NCI-H446 (cell line): ENCODE measurements at regions not wholly inside any gene's neighbourhood (a gene's known extent, or its start where the extent isn't known, plus 50 kb on each side); places are given as distances from the start of the nearest gene placed in this dataset.

Experiments used
- DNase-seq, 2 experiments: peaks; one replicate each; lab custom pipeline; 2025; lab: John Stamatoyannopoulos, UW

DNA sequence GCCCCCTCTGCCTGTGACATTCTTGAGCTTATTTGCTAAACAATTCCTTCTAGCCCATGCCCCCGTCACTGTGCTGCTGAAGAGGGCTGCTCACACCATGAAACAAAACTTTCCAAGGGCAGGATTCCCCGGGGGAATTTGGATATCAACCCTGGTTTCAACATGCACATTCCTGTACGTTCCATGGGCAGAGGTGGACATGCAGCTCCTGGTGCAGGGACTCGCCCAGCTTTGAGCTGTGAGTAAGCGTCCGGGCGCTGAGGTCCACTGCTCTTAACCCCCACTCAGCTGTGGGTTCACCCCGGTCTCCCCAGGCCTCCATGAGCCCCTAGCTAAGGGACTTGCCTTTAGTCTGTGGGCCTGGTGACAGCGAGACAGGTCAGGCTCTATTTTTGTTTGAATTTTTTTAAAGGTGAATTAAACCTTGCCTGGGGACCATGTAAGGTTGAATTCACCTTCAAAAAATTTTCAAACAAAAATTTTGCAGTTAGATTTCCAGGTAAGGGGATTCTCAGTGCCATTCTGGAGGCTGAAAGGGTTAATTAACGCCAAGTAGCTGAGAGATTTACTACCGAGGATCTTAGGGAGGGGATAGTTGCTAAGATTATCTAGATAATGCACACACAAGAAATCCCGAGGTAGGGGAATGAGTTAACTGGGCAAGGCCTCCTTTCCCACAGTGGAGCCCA is 70.3 kb upstream of the SLC22A23 start:
- no peak for DNase-seq

DNA sequence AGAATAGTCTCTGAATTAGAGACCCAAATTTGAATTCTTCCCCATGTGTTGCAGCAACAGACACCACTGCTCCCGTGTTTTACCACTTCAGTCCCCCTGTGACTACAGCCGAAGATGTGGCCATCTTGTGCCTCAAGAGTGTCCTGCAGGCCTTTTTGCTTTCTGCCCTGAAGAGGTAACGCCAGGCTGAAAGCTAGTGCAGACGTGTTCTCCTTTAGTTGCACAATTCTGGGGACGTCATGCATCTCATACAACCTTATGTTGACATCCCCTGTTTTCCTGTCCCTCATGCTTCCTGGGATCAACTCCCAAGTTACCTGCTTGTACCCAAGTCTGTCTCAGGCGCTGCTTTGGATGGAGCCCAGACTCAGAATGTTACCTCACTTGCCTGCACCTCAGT is 69.1 kb upstream of the SLC22A23 start:
- DNase-seq, result no peak

DNA sequence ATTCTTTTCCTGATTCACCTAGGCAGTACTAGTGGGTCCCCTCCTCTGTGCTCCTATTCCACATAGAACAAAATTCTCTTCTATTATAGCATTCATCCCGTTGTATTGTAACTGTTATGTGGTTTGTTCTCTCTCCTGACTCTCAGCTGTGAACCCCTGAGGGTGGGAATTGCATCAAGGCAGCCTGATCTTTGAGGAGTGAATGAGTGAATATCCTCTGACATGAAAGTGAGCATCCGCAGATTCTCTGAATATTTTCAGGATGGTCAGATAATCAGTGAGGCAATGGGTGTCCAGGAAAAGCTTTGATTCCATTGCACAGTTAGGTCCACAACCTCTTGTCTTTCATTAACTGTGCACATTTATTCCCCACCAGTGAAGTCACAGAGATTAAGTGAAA is 67.6 kb upstream of the SLC22A23 start:
- DNase-seq, result no peak

DNA sequence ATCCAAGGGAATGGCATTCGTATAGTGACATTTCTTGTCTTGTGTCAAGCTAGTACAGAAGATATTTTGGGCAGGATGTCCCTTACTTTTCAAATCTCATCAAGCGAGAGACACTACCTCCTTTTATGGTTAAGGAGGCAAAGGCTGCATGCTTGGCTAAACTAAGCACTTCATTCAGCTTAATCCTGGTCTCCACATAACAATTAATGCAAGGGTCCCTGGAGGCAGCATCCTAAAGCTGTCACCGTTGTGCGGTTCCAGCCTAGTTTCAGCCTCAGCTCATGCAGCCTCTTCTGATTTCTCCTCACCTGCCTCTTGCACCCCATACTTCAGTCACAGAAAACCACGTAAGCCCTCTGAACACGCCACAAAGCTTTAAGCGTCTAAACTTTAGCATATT is 67.1 kb upstream of the SLC22A23 start:
- DNase-seq, result no peak

DNA sequence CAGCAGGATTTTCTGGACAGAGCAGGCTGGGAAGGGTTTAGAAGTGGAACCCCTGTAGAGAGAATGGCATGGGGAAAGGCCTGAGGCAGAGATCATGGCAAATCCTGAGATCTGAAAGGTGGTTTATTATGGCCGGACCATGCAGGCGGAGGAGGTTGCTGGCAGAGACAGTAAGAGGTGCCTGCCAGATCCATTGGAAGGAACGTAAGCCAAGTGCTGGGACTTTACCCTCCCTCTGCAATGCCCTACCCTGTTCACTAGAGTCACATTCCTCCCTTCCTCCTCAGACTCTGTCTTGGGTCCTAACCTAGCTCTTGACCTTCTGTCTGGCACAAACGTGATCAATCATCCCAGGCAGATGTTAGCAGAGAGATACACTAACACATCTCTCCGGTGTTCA is 66.4 kb upstream of the SLC22A23 start:
- DNase-seq, result peak in 1 of 2 experiments; percentile 12

DNA sequence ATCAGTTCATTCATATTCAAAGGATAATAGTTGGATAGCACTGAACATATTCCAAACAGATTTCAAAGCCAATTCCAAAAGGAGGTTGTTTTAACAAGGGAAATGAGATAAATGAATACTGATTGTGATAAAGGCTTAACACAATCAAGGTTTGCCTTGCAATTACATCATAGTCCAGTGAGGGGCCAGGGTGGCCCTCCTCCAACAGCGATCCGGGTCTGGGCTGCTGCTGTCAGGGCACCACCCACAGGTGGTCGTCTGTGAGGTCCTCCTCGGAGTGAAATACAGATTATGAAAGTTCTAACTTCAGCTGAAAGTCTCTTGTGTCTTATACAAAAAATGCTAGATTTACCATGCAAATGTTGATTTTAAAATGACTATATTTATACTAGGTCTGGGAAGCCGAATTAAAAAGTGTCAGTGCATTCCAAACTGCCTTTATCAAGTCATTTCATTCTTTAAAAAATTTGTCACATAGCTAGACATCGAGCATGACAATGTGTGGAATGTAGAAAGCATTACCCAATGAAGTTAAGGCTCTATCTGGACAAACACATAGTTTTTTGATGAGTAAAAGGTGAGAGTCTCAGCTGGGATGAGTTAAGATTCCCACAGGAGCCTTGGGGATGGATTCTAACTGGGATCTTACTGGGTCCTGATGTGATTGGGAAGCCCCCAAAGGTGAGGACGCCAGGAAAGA is 65.9 kb upstream of the SLC22A23 start:
- DNase-seq, result no peak

DNA sequence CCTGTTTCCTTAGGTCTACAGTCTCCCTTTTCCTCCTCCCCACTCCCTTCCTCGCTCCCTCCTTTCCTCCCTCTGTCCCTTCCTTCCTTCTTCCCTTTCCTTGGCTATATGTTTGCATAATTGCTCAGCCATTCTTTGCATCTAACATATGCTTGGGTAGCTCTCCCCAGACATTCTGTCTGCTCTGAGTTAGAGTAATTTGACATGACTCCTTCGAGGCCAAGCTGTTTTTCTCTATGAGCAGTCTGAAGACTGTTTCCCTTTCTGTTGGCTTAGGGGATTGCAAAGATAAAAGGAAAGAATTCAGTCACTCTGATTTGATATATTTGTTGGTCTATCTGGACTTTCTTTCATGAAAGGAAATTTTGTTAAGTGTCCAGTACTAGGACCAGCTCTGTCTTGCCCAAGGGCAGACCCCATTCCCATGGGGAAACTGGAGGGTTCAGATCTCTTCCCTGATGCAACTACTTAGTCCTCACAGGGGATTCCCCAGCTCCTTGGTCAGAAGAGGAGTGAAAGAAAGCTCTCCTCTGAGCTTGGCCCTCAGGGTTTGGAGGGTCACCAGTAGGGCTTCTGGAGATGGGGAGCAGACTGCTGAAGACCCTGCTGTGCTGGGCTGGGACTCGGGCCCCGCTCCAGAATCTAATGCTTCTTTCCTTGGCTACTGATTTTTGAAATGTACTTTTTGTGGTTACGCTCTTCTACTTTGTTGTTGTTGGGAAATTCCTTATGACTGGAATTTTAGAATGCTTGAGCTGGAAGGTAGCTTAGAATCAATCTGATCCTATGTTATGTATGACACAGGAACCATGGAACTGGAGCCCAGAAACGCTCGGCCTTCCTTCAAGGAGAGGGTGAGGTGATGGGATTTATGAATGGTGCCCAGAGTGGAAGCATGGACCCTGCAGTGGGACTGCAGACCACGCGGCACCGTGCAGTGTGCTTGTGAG is 63.7 kb upstream of the SLC22A23 start:
- DNase-seq, result no peak

DNA sequence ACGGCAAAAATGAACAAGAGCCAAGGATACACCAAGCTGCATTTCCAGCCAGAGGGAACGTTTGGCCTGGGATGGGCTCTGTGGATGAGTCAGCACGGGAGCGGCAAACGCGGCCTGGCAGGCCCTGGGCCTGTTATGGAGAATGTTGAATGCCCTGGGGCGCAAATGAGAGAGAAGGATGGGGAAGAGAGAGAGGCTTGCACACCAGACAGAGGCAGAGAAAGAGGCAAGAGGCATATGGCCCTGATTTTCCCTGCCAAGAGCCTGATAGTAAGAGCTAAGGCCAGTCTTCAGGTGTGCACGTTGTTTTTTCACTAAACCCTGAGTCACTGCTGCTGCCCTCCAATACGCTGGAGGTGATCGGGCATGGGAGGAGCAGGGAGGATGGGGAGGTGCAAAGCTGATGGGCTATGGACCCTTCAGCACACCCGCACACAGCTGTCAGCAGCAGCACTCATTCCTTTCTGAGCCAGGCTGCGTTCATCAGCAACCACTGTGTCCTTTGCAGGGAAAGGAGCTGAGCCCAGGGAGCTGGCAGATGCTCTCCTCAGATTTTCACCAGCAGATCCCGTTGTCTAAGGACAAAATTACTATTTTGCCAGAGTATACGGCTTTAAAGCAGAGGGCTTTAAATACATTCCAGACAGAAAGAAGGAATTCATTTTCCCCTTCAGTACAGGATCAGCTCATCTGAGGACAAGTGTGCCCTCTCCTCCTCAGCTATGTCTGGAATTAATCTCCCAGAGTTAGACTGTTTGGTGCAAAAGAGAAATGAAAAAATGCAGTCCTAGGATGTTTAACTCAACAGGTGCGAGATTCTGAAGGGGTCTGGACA is 61.7 kb upstream of the SLC22A23 start:
- DNase-seq, result peak; percentile 32 to 75

DNA sequence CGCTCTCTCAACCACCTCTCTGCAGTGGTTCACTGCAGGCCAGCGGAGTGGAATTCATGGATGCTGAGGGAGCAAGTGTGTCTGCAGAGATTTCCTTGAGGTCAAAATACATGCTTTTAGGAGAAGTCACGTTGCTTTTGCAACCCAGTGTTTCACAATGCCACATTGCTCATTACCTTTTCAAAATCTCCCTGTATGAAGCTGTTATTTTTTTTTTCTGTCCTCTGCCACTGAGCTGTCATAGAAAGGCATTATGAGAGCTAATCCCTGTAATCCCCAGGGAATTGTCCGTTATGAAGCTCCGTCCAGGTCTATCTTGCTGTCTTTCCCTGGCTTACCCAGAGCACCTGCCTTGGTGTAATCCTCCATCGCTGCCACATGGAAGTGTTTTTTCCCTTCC is 60.5 kb upstream of the SLC22A23 start:
- DNase-seq, result no peak

DNA sequence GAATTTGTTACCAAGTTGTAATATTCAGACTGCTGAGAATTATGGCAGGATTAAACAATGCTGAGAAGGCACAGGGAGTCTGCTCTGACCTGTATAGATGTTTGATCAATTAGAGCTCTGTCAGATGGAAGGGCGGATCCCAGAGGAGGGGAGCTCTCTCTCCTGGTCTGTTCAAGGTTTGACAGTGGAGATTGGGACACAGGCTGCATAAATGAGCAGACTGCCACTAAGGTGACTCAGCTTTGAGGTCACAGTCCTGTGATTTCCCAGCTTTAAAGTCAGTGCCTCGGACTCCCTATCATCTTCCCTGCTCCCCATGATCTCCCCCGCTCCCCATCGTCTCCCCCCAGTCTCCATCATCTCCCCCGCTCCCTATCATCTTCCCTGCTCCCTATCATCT is 59.2 kb upstream of the SLC22A23 start:
- no peak for DNase-seq

DNA sequence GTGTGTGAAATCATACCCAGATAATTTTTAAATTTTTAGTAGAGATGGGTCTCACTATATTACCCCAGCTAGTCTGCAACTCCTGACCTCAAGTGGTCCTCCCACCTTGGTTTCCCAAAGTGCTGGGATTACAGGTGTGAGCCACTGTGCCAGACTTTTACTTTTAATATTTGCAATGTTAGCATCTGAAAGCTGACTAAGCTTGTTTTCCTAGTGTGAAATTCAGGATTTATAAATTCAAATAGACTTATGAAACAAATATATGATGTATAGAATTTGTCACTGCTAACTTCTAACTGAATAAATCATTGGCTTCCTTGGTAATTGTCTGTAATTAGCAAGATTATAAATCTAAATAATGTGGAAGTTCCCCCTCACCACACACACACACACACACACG is 58.8 kb upstream of the SLC22A23 start:
- DNase-seq, result no peak

DNA sequence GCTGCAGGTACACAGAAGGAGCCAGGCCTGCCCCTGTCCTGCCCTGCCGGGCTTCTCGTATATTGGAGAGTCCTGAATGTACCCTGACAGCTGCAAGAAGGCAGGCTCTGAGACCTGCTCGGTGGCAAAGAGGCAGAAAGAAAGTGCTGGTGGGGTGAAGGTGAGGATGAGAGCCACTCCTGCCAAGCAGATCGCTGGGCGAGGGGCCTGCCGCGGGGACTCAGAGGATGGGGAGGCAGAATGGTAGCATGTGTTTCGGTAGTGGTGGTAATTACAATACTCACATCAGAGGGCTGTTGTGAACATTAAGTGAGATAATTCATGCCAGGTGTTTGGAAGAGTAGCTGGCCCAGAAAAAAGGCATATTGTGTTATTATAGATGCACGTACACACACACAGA is 56.6 kb upstream of the SLC22A23 start:
- no peak for DNase-seq

DNA sequence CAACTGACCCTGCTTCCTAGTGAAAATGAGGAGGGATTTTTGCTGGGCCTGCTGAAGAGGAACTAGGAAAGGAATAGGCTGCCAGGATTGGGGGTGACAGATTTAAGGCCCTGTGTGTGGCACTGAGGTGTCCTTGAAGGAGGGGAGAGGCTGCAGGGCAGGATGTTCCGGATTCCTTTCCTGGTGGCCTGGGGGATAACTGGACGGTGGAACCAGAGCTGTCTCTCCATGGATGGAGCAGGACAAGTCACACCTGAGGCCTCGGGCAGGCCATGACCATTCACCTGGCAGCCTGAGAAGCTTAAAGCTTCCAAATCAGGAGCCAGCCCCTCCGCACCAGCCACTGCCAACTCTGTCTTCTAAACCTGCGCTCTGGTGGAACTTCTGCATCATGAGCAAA is 56.0 kb upstream of the SLC22A23 start:
- no peak for DNase-seq

DNA sequence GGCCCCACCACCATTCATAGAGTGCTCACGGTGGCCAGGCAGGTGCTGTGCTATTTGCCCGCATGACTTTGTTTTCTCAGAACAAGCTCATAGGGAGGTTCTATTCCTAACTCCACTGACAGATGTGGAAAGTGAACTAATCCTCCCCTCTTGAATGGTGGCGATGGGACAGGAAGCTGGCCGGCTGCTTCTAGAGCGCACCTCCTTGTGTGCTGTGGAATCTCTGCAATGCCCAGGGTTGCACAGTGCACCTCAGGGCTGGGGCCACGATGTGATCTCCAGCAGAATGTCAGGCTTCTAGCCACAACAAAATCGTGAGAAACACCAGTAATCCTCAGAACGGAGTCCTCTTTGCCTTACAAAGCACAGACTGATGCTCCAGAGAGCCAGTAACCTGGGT is 53.8 kb upstream of the SLC22A23 start:
- DNase-seq, result no peak

DNA sequence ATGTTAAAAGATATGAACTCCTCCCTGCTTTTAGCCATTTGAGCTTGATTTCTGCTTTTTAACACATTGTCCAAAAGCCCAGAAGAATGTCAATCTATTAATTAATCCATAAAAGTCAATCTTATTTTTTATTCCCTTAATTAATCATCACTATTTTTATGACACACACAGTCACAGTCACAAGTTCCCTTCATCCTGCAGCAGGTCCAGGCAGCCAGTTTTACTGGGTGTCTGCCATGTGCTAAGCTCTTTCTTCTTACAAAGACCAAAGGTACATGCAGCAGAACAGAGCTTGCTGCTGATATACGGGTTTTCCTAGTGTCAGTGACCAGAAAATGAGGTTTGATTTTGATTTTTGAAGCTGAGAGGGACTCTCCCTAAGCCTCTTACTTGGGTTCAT is 53.3 kb upstream of the SLC22A23 start:
- DNase-seq, result no peak

DNA sequence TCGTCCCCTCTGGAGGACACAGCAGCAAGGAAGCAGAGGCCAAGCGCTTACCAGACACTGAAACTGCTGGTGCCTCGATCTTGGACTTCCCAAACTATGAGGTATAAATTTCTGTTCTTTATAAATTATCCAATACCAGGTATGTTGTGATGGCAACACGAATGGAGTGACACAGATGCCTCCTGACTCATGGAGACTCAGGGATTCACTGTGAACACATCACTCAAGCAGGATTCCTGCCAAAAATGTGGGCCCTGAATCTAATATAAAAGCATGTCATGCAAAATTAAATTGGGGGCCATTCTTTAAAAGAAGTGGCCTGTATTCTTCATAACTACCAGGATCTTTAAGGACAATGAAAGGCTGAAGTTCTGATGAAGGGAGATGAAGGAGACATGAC is 52.5 kb upstream of the SLC22A23 start:
- no peak for DNase-seq

DNA sequence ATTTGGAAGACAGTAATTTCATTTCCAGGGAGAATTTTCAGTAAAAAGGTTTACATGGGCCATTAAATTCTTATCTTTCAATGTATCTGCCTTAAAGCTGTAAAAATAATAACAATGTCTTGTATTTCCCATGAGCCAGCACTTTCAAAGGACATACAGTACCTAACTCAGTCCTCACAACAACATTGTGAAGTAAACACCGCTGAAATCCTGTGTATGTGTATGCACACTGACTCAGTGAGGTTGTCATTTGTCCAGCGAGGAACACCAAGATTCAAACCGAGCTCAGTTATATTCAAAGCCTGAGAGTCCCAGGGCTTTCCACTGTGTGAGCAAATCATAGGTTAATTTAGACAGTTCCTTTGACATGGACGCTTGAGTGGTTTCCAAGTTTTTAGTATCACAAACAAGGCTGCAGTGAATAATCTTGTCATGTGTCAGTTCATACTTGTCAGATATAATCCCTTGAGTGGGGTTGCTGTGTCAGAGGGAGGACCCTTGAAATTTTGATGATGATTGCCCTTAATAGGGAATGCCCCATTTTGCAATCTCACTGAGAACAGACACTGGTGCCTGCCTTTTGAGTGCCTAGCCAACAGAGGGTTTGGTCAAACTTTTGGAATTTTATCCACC is 50.0 kb upstream of the SLC22A23 start:
- no peak for DNase-seq
